ENCODE measurements at regions not wholly inside any gene's neighbourhood (a gene's known extent, or its start where the extent isn't known, plus 50 kb on each side); places are given as distances from the start of the nearest gene placed in this dataset.

DNA sequence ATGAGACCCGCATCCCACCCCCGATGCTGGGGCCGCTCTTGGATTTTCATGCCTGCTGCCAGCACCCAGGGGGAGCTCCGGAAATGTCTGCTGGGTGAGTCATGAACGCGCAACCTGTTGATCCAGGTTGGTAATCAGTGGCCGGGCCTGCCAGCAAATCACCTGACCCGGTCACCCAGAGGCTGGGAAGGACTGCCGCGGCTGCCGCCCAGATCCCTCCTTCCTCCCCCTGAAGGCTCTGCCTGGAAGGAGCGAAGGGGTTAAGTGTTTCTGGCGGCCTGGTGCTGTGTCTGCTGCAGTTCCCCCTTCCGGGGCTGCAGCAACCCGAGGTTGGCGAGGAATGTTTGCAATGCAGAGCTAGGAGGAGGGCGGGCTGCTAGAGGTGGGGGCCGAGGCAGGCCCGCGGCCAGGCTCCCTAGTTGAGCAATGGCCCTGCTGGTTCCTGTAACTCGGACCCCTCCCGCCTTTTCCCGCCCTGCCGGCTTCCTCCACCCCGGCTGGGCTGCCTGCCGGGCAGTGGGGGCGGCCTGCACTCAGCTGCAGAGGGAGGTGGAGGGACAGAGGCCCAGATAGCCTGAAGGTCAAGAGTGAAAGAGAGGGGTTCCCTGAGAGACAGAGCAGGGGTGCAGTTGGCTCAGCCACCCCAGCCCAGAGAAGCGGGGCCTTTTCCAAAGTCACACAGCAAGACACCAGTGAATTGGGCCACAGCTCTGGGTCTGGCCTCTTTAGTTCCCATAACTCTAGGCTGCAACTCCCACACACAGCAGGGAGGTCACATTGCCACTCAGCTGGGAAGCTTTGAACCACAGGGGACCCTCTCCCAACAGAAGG lies 156.3 kb upstream of the IER5L start:
- Histone ChIP-seq H3K27me3 (ENCODE audit: control insufficient read depth, insufficient read depth, low read length) (no peaks in the 10 kb centered on the region), H3K4me1 (ENCODE audit: control insufficient read depth, insufficient read depth, low read length) (peaks cover 61% of the 10 kb centered on the region), H3K9me3 (replicated peaks; ENCODE audit: control insufficient read depth, low read depth, low read length) (peaks cover 7% of the 10 kb centered on the region), H3K36me3 (ENCODE audit: control insufficient read depth, insufficient read depth, low read length) (no peaks in the 10 kb centered on the region), H3K4me3 (ENCODE audit: low read length) (peak overlapping the region; percentile 19), H3K27ac (ENCODE audit: low read length) (peak overlapping the region; percentile 96)
- peak; percentile 97 for DNase-seq
- WGBS (ENCODE audit: insufficient coverage) = 2% methylated on average over 19 of the region's 28 CpGs

DNA sequence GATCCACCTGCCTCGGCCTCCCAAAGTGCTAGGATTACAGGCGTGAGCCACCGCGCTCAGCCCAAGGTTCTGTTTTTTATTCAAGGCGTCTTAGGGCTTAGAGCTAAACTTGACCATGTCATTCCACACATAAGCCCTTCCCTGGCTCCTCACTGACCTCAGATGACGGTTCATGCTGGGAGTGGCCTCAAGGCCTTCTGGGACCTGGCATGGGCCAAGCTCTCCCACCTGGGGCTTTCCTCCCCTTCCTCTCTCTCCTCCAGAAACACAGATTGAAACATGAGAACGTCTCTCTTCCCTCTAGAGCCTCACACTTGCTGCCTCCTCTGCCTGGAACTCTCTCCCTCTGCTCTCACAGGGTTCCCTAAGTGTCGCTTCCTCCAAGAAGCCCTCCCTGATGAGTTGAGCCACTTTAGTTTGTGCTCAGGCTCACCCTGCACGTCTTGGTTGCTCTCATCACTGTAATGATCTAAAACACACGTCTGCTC lies 155.6 kb upstream of the IER5L start:
- whole genome bisulfite sequencing (ENCODE audit: insufficient coverage) = 32% methylated on average over 8 of the region's 10 CpGs
- no peaks in the 10 kb centered on the region for H3K27me3 ChIP-seq (ENCODE audit: control insufficient read depth, insufficient read depth, low read length)
- H3K36me3 ChIP-seq (ENCODE audit: control insufficient read depth, insufficient read depth, low read length) = no peaks in the 10 kb centered on the region
- H3K4me1 ChIP-seq (ENCODE audit: control insufficient read depth, insufficient read depth, low read length) = peaks cover 59% of the 10 kb centered on the region
- H3K27ac ChIP-seq (ENCODE audit: low read length) = peak overlapping the region; percentile 96
- H3K4me3 ChIP-seq (ENCODE audit: low read length) = peak overlapping the region; percentile 19
- H3K9me3 ChIP-seq (replicated peaks; ENCODE audit: control insufficient read depth, low read depth, low read length) = peaks cover 7% of the 10 kb centered on the region
- DNase-seq = no peak

DNA sequence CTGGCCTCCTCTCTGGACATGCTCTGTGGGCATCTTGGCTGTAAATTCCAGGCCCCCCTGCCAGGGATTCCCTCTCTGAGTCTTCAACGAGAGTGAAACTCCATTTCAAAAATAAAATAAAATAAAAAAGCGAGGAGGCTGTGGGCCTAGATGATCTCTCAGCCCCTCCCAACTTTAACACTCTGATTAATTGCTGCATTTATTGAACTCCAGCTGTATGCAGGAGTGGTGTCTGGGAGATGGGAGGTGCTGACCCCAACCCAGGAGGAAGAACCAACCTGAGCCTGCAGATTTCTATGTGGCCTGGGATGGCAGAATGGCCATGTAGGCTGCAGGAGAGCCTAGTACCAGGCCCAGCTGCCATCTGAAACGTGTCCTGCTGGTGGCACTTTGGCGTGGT lies 154.5 kb upstream of the IER5L start:
- peaks cover 63% of the 10 kb centered on the region for H3K4me1 ChIP-seq (ENCODE audit: control insufficient read depth, insufficient read depth, low read length)
- no peaks in the 10 kb centered on the region for H3K27me3 ChIP-seq (ENCODE audit: control insufficient read depth, insufficient read depth, low read length)
- no peaks in the 10 kb centered on the region for H3K36me3 ChIP-seq (ENCODE audit: control insufficient read depth, insufficient read depth, low read length)
- H3K9me3 ChIP-seq (replicated peaks; ENCODE audit: control insufficient read depth, low read depth, low read length) = peaks cover 7% of the 10 kb centered on the region
- no peak for DNase-seq
- WGBS (ENCODE audit: insufficient coverage) = 63% methylated on average over 2 of the region's 4 CpGs
- H3K27ac ChIP-seq (ENCODE audit: low read length) = peak overlapping the region; percentile 39
- H3K4me3 ChIP-seq (ENCODE audit: low read length) = no peak overlapping the region

DNA sequence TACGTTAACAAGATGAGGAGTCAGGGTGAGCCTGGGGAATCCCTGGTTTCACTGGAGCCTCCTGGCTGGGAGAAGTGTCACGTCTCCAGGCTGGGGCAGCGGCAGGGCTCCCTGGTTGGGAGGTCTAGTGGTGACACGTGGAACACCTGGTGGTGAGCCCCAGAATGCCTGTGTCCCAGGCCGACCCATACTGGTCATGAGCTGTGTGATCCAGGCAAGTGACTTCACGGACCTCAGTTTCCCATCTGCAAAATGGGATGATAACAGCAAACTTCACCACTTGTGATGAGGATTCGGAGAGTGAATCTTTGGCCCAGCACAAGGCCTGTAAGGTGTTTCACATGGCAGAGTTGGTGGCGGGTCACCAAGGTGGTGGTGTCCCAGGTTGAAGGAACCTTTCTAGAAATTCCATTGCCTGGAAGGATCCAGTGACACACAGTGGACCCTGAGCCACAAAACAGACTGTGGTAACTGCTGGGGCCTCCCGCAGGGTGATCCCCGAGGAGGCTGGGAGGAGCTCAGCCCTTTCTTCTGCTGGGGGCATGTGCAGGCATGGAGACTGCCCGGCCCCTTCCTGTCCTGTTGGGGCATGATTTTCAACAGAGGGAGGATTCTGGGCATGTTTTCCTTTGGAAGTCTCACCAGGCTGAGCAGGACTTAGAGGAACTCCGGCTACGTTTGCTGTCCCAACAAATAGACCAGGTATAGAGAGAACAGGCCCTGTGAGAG lies 153.9 kb upstream of the IER5L start:
- no peaks in the 10 kb centered on the region for H3K27me3 ChIP-seq (ENCODE audit: control insufficient read depth, insufficient read depth, low read length)
- H3K4me1 ChIP-seq (ENCODE audit: control insufficient read depth, insufficient read depth, low read length) = peaks cover 60% of the 10 kb centered on the region
- H3K4me3 ChIP-seq (ENCODE audit: low read length) = no peak overlapping the region
- no peak for DNase-seq
- H3K9me3 ChIP-seq (replicated peaks; ENCODE audit: control insufficient read depth, low read depth, low read length) = peaks cover 7% of the 10 kb centered on the region
- 64% methylated on average over 11 of the region's 13 CpGs for WGBS (ENCODE audit: insufficient coverage)
- no peaks in the 10 kb centered on the region for H3K36me3 ChIP-seq (ENCODE audit: control insufficient read depth, insufficient read depth, low read length)
- H3K27ac ChIP-seq (ENCODE audit: low read length) = peak overlapping the region; percentile 39

DNA sequence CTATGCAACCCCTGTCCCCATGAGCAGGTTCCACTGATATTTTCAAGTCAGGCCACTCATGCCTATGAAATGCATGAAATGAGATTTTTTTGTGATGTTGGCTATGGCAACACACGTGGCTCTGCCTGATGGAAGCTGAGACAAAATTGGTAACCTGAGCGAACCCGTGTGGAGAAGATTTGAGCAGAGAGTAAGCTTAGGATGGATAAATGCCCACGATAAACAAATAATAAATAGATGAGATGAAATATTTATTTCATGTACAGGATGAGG lies 153.4 kb upstream of the IER5L start:
- Histone ChIP-seq H3K27me3 (ENCODE audit: control insufficient read depth, insufficient read depth, low read length) (no peaks in the 10 kb centered on the region), H3K27ac (ENCODE audit: low read length) (no peak overlapping the region), H3K36me3 (ENCODE audit: control insufficient read depth, insufficient read depth, low read length) (no peaks in the 10 kb centered on the region), H3K4me1 (ENCODE audit: control insufficient read depth, insufficient read depth, low read length) (peaks cover 58% of the 10 kb centered on the region), H3K9me3 (replicated peaks; ENCODE audit: control insufficient read depth, low read depth, low read length) (peaks cover 7% of the 10 kb centered on the region), H3K4me3 (ENCODE audit: low read length) (no peak overlapping the region)
- DNase-seq = no peak
- WGBS (ENCODE audit: insufficient coverage) = no CpG with 5 or more reads among the region's 4 CpGs

DNA sequence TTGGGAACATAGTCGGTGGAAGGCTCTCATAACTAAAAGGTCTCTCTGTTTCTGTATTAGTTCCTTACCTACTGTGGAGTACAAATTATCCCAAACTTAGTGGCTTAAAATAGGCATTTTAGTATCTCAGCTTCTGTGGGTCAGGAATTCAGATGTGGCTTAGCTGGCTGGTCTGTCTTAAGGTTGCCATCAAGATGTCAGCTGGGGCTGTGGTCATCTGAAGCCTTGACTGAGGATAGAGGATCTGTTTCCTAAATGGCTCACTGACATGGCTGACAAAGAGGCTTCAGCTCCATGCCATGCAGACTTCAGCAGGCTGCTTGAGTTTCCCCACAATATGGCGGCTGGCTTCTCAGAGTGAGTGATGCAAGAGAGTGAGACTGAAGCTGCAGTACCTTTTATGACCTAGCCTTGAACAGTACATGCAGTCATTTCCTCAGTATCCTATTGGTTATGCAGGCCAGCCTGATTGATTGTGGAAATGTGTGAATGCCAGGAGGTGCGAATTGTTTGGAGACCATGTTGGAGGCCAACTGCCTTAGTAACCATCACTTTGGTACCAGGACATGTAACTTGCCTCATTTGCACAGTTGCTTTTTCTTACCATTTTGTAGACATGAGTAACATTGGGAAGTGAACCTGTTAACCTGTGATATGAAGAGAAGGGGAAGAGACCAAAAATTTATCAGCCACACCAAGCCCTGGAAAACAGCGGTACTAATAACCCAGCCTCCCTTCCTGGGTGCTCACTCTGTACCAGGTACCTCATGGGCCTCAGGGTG lies 152.8 kb upstream of the IER5L start:
- no peaks in the 10 kb centered on the region for H3K36me3 ChIP-seq (ENCODE audit: control insufficient read depth, insufficient read depth, low read length)
- no peak overlapping the region for H3K27ac ChIP-seq (ENCODE audit: low read length)
- H3K4me3 ChIP-seq (ENCODE audit: low read length) = no peak overlapping the region
- peaks cover 7% of the 10 kb centered on the region for H3K9me3 ChIP-seq (replicated peaks; ENCODE audit: control insufficient read depth, low read depth, low read length)
- DNase-seq = no peak
- H3K4me1 ChIP-seq (ENCODE audit: control insufficient read depth, insufficient read depth, low read length) = peaks cover 56% of the 10 kb centered on the region
- no peaks in the 10 kb centered on the region for H3K27me3 ChIP-seq (ENCODE audit: control insufficient read depth, insufficient read depth, low read length)
- WGBS (ENCODE audit: insufficient coverage) = no CpG with 5 or more reads among the region's 4 CpGs

DNA sequence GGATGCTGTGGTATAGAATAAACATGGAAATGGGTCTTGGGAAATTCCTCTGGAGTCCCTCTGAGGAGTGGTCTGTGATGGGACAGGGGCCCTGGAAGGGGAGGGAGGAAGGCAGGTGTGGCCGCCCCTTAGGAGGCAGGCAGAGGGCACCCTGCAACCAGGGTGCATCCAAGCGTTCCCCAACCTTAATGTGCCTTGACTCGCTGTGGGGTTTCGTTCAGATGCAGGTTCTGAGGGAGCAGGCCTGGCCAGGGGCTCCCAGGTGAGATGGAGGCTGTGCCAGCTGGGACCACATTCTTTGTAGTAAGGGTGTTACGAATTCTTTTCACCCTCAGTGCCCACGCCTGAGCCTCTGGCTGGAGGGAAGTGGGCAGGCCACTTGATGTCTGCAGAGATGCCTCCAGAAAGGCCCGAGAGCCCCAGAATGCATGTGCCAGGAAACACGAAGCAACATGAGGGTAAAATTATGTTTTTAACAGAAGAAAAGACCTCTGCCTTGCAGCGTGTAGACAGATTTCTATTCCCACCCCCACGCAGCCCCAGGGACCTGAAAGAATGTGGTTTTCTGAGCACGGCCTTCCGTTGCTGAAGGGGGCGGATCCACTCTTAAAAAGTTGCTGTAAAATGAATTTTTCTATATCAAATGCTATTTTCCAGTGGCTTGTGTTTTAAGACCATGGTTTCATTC lies 150.4 kb upstream of the IER5L start:
- H3K4me1 ChIP-seq (ENCODE audit: control insufficient read depth, insufficient read depth, low read length) = peaks cover 40% of the 10 kb centered on the region
- H3K4me3 ChIP-seq (ENCODE audit: low read length) = no peak overlapping the region
- peak overlapping the region; percentile 86 for H3K27ac ChIP-seq (ENCODE audit: low read length)
- no peaks in the 10 kb centered on the region for H3K27me3 ChIP-seq (ENCODE audit: control insufficient read depth, insufficient read depth, low read length)
- no peaks in the 10 kb centered on the region for H3K36me3 ChIP-seq (ENCODE audit: control insufficient read depth, insufficient read depth, low read length)
- H3K9me3 ChIP-seq (replicated peaks; ENCODE audit: control insufficient read depth, low read depth, low read length) = peaks cover 7% of the 10 kb centered on the region
- peak; percentile 92 for DNase-seq
- 43% methylated on average over 6 of the region's 13 CpGs for WGBS (ENCODE audit: insufficient coverage)

DNA sequence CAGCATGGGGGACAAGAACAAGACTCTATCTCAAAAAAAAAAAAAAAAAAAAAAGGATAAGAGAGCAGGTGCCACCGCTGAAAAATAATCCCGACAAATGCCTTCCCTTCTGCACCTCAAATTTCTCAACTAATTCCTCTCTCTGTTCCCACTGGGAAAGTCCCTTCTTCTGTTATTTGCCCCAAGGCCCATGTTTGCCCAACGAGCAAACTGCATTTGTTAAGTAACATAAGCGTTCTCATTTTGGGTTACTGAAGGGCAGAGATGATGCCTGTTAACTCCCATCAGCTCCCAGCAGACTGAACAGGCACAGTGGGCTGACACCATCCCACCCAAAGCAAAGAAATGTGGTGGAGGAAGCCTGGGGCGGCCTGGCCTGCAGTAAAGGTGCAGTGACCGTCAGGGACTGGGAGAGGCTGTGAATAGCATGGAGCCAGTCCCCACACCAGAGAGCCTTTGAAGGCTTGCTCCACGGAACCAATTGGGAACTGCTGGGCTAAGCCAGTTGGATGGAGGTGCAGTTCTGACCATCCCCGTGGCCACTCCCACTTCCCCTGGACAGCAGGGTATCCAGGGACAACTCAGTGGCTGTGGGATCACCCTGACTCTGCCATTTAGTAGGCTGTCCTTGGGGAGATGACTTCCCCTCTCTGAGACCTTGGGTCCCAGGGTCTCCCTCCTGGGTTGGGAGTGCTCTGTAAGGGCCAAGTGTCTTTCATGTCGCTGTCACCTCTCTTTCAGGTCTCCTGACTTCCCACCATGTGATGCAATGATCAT lies 149.7 kb upstream of the IER5L start:
- H3K36me3 ChIP-seq (ENCODE audit: control insufficient read depth, insufficient read depth, low read length) = no peaks in the 10 kb centered on the region
- no peaks in the 10 kb centered on the region for H3K27me3 ChIP-seq (ENCODE audit: control insufficient read depth, insufficient read depth, low read length)
- peak overlapping the region; percentile 80 for H3K27ac ChIP-seq (ENCODE audit: low read length)
- peaks cover 47% of the 10 kb centered on the region for H3K4me1 ChIP-seq (ENCODE audit: control insufficient read depth, insufficient read depth, low read length)
- DNase-seq = no peak
- peaks cover 7% of the 10 kb centered on the region for H3K9me3 ChIP-seq (replicated peaks; ENCODE audit: control insufficient read depth, low read depth, low read length)
- WGBS (ENCODE audit: insufficient coverage) = 80% methylated on average over 2 of the region's 9 CpGs
- no peak overlapping the region for H3K4me3 ChIP-seq (ENCODE audit: low read length)
